ENCODE measurements at regions not wholly inside any gene's neighbourhood (a gene's known extent, or its start where the extent isn't known, plus 50 kb on each side); places are given as distances from the start of the nearest gene placed in this dataset.
"Not testable (repeated sequence)": the region's sequence is repeated elsewhere in the genome, so short reads cannot be mapped to it uniquely, and the experiment has no call there.

- TF ChIP-seq CTCF, POLR2A (IDR thresholded peaks at IDR 0.05): not testable (repeated sequence)
Observed at GRCh38 chrX:55928529-55928928, 211.0 kb downstream of the RRAGB start.

All from adrenal gland (tissue), 5 donors.